ENCODE measurements at regions not wholly inside any gene's neighbourhood (a gene's known extent, or its start where the extent isn't known, plus 50 kb on each side); places are given as distances from the start of the nearest gene placed in this dataset.

DNA sequence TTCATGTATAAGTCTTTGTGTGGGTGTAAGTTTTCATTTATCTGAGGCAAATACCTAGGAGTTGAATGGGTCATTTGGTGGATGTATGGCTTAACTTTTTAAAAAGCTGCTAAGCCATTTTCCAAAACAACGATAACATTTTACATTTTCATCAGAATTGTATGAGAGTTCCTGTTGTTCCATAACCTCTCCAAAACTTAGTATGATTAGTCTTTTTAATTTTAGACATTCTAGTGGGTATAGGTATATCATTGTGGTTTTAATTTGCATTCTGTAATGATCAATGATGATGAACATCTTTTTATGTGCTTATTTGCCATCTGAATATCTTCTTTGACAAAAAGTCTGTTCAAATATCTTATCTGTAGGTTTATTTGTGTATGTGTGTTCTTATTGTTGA, 74.4 kb upstream of the UGP2 start:
- no peaks in the 10 kb centered on the region for H3K79me2 ChIP-seq (replicated peaks; ENCODE audit: insufficient read depth, low read length)
- TF ChIP-seq POLR2AphosphoS5 (IDR thresholded peaks at IDR 0.05) (no peak), MXI1 (conservative IDR thresholded peaks at IDR 0.05; ENCODE audit: poor library complexity, severe bottlenecking) (no peak), RAD21 (conservative IDR thresholded peaks at IDR 0.05) (no peak), TAF1 (IDR thresholded peaks at IDR 0.05; ENCODE audit: low read depth) (no peak)
- TF ChIP-seq, protein P1, sequence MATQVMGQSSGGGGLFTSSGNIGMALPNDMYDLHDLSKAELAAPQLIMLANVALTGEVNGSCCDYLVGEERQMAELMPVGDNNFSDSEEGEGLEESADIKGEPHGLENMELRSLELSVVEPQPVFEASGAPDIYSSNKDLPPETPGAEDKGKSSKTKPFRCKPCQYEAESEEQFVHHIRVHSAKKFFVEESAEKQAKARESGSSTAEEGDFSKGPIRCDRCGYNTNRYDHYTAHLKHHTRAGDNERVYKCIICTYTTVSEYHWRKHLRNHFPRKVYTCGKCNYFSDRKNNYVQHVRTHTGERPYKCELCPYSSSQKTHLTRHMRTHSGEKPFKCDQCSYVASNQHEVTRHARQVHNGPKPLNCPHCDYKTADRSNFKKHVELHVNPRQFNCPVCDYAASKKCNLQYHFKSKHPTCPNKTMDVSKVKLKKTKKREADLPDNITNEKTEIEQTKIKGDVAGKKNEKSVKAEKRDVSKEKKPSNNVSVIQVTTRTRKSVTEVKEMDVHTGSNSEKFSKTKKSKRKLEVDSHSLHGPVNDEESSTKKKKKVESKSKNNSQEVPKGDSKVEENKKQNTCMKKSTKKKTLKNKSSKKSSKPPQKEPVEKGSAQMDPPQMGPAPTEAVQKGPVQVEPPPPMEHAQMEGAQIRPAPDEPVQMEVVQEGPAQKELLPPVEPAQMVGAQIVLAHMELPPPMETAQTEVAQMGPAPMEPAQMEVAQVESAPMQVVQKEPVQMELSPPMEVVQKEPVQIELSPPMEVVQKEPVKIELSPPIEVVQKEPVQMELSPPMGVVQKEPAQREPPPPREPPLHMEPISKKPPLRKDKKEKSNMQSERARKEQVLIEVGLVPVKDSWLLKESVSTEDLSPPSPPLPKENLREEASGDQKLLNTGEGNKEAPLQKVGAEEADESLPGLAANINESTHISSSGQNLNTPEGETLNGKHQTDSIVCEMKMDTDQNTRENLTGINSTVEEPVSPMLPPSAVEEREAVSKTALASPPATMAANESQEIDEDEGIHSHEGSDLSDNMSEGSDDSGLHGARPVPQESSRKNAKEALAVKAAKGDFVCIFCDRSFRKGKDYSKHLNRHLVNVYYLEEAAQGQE (IDR thresholded peaks at IDR 0.05; ENCODE audit: borderline replicate concordance): no peak
- H3K27ac ChIP-seq (ENCODE audit: low read length): no peak overlapping the region
- H3F3A ChIP-seq (ENCODE audit: insufficient read depth, low read length, poor library complexity, severe bottlenecking): no peaks in the 10 kb centered on the region
- no peak overlapping the region for H3K4me3 ChIP-seq (ENCODE audit: low read length)
- no peak overlapping the region for H3K9ac ChIP-seq (ENCODE audit: low read length)
- H3K4me2 ChIP-seq (ENCODE audit: low read length): no peak overlapping the region
- H3K9me2 ChIP-seq (ENCODE audit: insufficient read depth, low read length): no peaks in the 10 kb centered on the region
- no peaks in the 10 kb centered on the region for H3K9me3 ChIP-seq (ENCODE audit: low read length)
- H2AFZ ChIP-seq (ENCODE audit: low read depth, low read length): no peak overlapping the region
- H4K20me1 ChIP-seq (ENCODE audit: insufficient read depth): no peaks in the 10 kb centered on the region
- H3K27me3 ChIP-seq (ENCODE audit: insufficient read depth, low read depth, low read length): no peaks in the 10 kb centered on the region
- no peaks in the 10 kb centered on the region for H3K36me3 ChIP-seq (ENCODE audit: insufficient read depth, low read length)

DNA sequence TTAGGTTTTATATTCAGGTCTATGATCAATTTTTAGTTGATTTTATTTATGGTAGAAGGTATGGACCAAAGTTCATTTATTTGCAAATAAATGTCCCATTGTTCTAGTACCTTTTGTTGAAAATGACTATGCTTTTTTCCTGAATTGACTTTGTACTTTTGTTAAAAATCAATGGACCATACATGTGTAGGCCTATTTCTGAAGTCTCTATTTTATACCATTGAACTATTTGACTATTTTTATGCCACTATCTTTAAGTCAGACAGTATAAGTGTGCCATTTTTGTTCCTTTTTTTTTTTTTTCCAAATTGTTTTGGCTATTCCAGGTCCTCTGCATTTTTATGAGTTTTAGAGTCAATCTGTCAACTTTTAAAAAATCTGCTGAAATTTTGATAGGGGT, 73.6 kb upstream of the UGP2 start:
- H4K20me1 ChIP-seq (ENCODE audit: insufficient read depth): no peaks in the 10 kb centered on the region
- no peaks in the 10 kb centered on the region for H3K27me3 ChIP-seq (ENCODE audit: insufficient read depth, low read depth, low read length)
- TF ChIP-seq MXI1 (conservative IDR thresholded peaks at IDR 0.05; ENCODE audit: poor library complexity, severe bottlenecking) (no peak), EP300 (conservative IDR thresholded peaks at IDR 0.05; ENCODE audit: poor library complexity, severe bottlenecking) (no peak), SMC3 (conservative IDR thresholded peaks at IDR 0.05; ENCODE audit: poor library complexity) (no peak), RAD21 (conservative IDR thresholded peaks at IDR 0.05) (no peak), EZH2 (IDR thresholded peaks at IDR 0.05; ENCODE audit: borderline replicate concordance, insufficient read depth, low read length, poor library complexity, severe bottlenecking) (no peak), POLR2AphosphoS5 (IDR thresholded peaks at IDR 0.05) (no peak), TAF1 (IDR thresholded peaks at IDR 0.05; ENCODE audit: low read depth) (no peak)
- TF ChIP-seq, protein P2, sequence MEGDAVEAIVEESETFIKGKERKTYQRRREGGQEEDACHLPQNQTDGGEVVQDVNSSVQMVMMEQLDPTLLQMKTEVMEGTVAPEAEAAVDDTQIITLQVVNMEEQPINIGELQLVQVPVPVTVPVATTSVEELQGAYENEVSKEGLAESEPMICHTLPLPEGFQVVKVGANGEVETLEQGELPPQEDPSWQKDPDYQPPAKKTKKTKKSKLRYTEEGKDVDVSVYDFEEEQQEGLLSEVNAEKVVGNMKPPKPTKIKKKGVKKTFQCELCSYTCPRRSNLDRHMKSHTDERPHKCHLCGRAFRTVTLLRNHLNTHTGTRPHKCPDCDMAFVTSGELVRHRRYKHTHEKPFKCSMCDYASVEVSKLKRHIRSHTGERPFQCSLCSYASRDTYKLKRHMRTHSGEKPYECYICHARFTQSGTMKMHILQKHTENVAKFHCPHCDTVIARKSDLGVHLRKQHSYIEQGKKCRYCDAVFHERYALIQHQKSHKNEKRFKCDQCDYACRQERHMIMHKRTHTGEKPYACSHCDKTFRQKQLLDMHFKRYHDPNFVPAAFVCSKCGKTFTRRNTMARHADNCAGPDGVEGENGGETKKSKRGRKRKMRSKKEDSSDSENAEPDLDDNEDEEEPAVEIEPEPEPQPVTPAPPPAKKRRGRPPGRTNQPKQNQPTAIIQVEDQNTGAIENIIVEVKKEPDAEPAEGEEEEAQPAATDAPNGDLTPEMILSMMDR (IDR thresholded peaks at IDR 0.05; ENCODE audit: poor library complexity, severe bottlenecking): no peak
- TF ChIP-seq, protein P1 (IDR thresholded peaks at IDR 0.05; ENCODE audit: borderline replicate concordance): no peak
- H3K9me3 ChIP-seq (ENCODE audit: low read length): no peaks in the 10 kb centered on the region
- H3K9me2 ChIP-seq (ENCODE audit: insufficient read depth, low read length): no peaks in the 10 kb centered on the region
- no peak overlapping the region for H3K9ac ChIP-seq (ENCODE audit: low read length)
- no peaks in the 10 kb centered on the region for H3K79me2 ChIP-seq (replicated peaks; ENCODE audit: insufficient read depth, low read length)
- no peak overlapping the region for H2AFZ ChIP-seq (ENCODE audit: low read depth, low read length)
- H3K4me2 ChIP-seq (ENCODE audit: low read length): no peak overlapping the region
- no peaks in the 10 kb centered on the region for H3F3A ChIP-seq (ENCODE audit: insufficient read depth, low read length, poor library complexity, severe bottlenecking)
- no peaks in the 10 kb centered on the region for H3K36me3 ChIP-seq (ENCODE audit: insufficient read depth, low read length)
- no peak overlapping the region for H3K4me3 ChIP-seq (ENCODE audit: low read length)
- H3K27ac ChIP-seq (ENCODE audit: low read length): no peak overlapping the region

Measured in neural cell (in vitro differentiated cells).